ENCODE measurements at regions not wholly inside any gene's neighbourhood (a gene's known extent, or its start where the extent isn't known, plus 50 kb on each side); places are given as distances from the start of the nearest gene placed in this dataset.
A peak's percentile ranks its signal among the peaks of the same experiment; 100 is the strongest.

GRCh38 chr3:177813322-177813721 lies 616.0 kb upstream of the TBL1XR1 start:
- H3K36me3 ChIP-seq (replicated peaks in 1 of 2; ENCODE audit: control insufficient read depth in 1 of 2, insufficient read depth in 2 of 2, low read length in 2 of 2), result no peaks in the 10 kb centered on the region
- no peaks in the 10 kb centered on the region for H3K27me3 ChIP-seq (ENCODE audit: control insufficient read depth in 1 of 2, insufficient read depth in 2 of 2, low read length in 2 of 2)
- no peak overlapping the region for H3K4me3 ChIP-seq (replicated peaks in 1 of 3; ENCODE audit: insufficient read depth in 1 of 3, low read depth in 2 of 3, low read length in 3 of 3)
- H3K4me2 ChIP-seq (ENCODE audit: low read depth, low read length), result no peak overlapping the region
- ChIA-PET POLR2A (no interaction called here), CTCF (ENCODE audit: low intra/inter-chr PET ratio, low total read pairs) (no interaction called here)
- peaks cover 36% of the 10 kb centered on the region for H3K4me1 ChIP-seq (ENCODE audit: insufficient read depth, low read length)
- no peaks in the 10 kb centered on the region for H3K79me2 ChIP-seq (ENCODE audit: insufficient read depth, low read length)
- H3K27ac ChIP-seq (ENCODE audit: extremely low read length, insufficient read depth, low read length), result no peak overlapping the region
- ATAC-seq (no peak), FAIRE-seq (no peak), DNase-seq (ENCODE audit: low spot score) (peak; percentile 23)
- in situ Hi-C loops (cut with HindIII; ENCODE audit: extremely low pct_ligation_motif_present, low pct_unique_long_range_greater_than_20kb) (no loop called here), intact Hi-C loops (cut with micrococcal nuclease; ENCODE audit: unreplicated experiment) (no loop called here)
- 78% methylated on average over 3 of the region's 3 CpGs for WGBS (ENCODE audit: low lambda C conversion rate)
- H4K20me1 ChIP-seq (ENCODE audit: insufficient read depth, low read length), result no peaks in the 10 kb centered on the region
- no TSS peak for BruUV-seq (replicated peaks)
- H3K9ac ChIP-seq (ENCODE audit: insufficient read depth, low read depth, low read length), result no peak overlapping the region
- TF ChIP-seq MIER3 (CRISPR knock-in tag; IDR thresholded peaks at IDR 0.05; ENCODE audit: borderline replicate concordance), result no peak
- TF ChIP-seq SATB2 (CRISPR knock-in tag; IDR thresholded peaks at IDR 0.05), result no peak
- TF ChIP-seq ZEB1 (IDR thresholded peaks at IDR 0.05; ENCODE audit: insufficient replicate concordance, low read depth), result no peak
- TF ChIP-seq KMT2B (CRISPR knock-in tag; IDR thresholded peaks at IDR 0.05), result no peak
- TF ChIP-seq TEAD3 (CRISPR knock-in tag; optimal IDR thresholded peaks at IDR 0.05; ENCODE audit: borderline replicate concordance), result no peak
- no peak for TF ChIP-seq PAWR (CRISPR knock-in tag; IDR thresholded peaks at IDR 0.05; ENCODE audit: borderline replicate concordance)
- H3K9me3 ChIP-seq (ENCODE audit: low read length), result no peaks in the 10 kb centered on the region
- H2AFZ ChIP-seq (ENCODE audit: low read length), result no peak overlapping the region

- WGBS (ENCODE audit: low lambda C conversion rate), result 16% methylated on average over 6 of the region's 6 CpGs
- Histone ChIP-seq H3K9me3 (ENCODE audit: low read length) (no peaks in the 10 kb centered on the region), H3K27me3 (ENCODE audit: control insufficient read depth in 1 of 2, insufficient read depth in 2 of 2, low read length in 2 of 2) (no peaks in the 10 kb centered on the region), H3K79me2 (ENCODE audit: insufficient read depth, low read length) (no peaks in the 10 kb centered on the region), H3K4me2 (ENCODE audit: low read depth, low read length) (peak overlapping the region; percentile 61), H3K9ac (ENCODE audit: insufficient read depth, low read depth, low read length) (no peak overlapping the region), H3K36me3 (replicated peaks in 1 of 2; ENCODE audit: control insufficient read depth in 1 of 2, insufficient read depth in 2 of 2, low read length in 2 of 2) (no peaks in the 10 kb centered on the region), H3K27ac (ENCODE audit: extremely low read length, insufficient read depth, low read length) (peak overlapping the region; percentile 46), H4K20me1 (ENCODE audit: insufficient read depth, low read length) (no peaks in the 10 kb centered on the region), H3K4me3 (replicated peaks in 1 of 3; ENCODE audit: insufficient read depth in 1 of 3, low read depth in 2 of 3, low read length in 3 of 3) (no peak overlapping the region), H3K4me1 (ENCODE audit: insufficient read depth, low read length) (peaks cover 30% of the 10 kb centered on the region), H2AFZ (ENCODE audit: low read length) (peak overlapping the region; percentile 98)
- FAIRE-seq (peak; percentile 72), ATAC-seq (peak; percentile 76), DNase-seq (ENCODE audit: low spot score) (peak; percentile 69)
- ChIA-PET CTCF (ENCODE audit: low intra/inter-chr PET ratio, low total read pairs) (no interaction called here), POLR2A (no interaction called here)
- in situ Hi-C loops (cut with HindIII; ENCODE audit: extremely low pct_ligation_motif_present, low pct_unique_long_range_greater_than_20kb) (no loop called here), intact Hi-C loops (cut with micrococcal nuclease; ENCODE audit: unreplicated experiment) (no loop called here)
- BruUV-seq (replicated peaks), result no TSS peak
- TF ChIP-seq TEAD3 (CRISPR knock-in tag; optimal IDR thresholded peaks at IDR 0.05; ENCODE audit: borderline replicate concordance) (peak; percentile 60), AHDC1 (CRISPR knock-in tag; IDR thresholded peaks at IDR 0.05; ENCODE audit: borderline replicate concordance) (0 out of 2 replicates have a peak, but pooled peaks have one; percentile 37), FOXP1 (IDR thresholded peaks at IDR 0.05) (no peak), FOXP1 (CRISPR knock-in tag; IDR thresholded peaks at IDR 0.05) (0 out of 2 replicates have a peak, but pooled peaks have one; percentile 9), ZNF792 (CRISPR knock-in tag; IDR thresholded peaks at IDR 0.05) (peak; percentile 14; the same call in 1 of the 2 replicates), HNF4A (CRISPR knock-in tag; IDR thresholded peaks at IDR 0.05) (peak; percentile 30), ISL2 (CRISPR knock-in tag; IDR thresholded peaks at IDR 0.05) (peak; percentile 24; the same call in 1 of the 2 replicates), FOSL2 (CRISPR knock-in tag; IDR thresholded peaks at IDR 0.05) (peak; percentile 66), CEBPB (IDR thresholded peaks at IDR 0.05; ENCODE audit: borderline replicate concordance, low read depth, low read length) (peak; percentile 51; the same call in 1 of the 2 replicates), ZNF614 (CRISPR knock-in tag; IDR thresholded peaks at IDR 0.05; ENCODE audit: borderline replicate concordance) (no peak), ADNP (CRISPR knock-in tag; IDR thresholded peaks at IDR 0.05) (no peak), CEBPG (CRISPR knock-in tag; IDR thresholded peaks at IDR 0.05) (peak; percentile 68)
These were observed 619.5 kb upstream of the TBL1XR1 start for GRCh38 chr3:177816667-177817208.
